GM23338 (cell line): ENCODE measurements at regions not wholly inside any gene's neighbourhood (a gene's known extent, or its start where the extent isn't known, plus 50 kb on each side); places are given as distances from the start of the nearest gene placed in this dataset.

Source experiments
- ATAC-seq: fragments of 200-7000 bp; cut with Tn5 transposase; 3 replicates; pipeline ENCODE4 v1.9.1; 2020
- DNase-seq: peaks from one replicate; pipeline ENCODE4 v3.0.0-alpha.2; 2015; ENCODE audit warnings: low spot score
- H2AFZ ChIP-seq: fragments of 200-600 bp; sonication (generic); 2 replicates; pipeline ENCODE4 v1.8.0; 2016; ENCODE audit warnings: antibody characterized with exemption, mild to moderate bottlenecking, moderate library complexity
- H3F3A ChIP-seq: fragments of 200-600 bp; sonication (generic); replicated peaks from 2 replicates; pipeline ENCODE4 v1.8.0; 2017; ENCODE audit warnings: antibody characterized with exemption, mixed run types, low read depth
- H3K27ac ChIP-seq: fragments of 200-600 bp; sonication (generic); 2 replicates; pipeline ENCODE4 v1.6.1; 2016; ENCODE audit warnings: low read depth
- H3K27me3 ChIP-seq: fragments of 200-600 bp; sonication (generic); 2 replicates; pipeline ENCODE4 v1.8.0; 2016; ENCODE audit warnings: mild to moderate bottlenecking, mixed run types, moderate library complexity; ENCODE audit not compliant: insufficient read depth
- H3K36me3 ChIP-seq: fragments of 200-600 bp; sonication (generic); 2 replicates; pipeline ENCODE4 v1.8.0; 2016; ENCODE audit warnings: mild to moderate bottlenecking; ENCODE audit not compliant: insufficient read depth
- H3K4me1 ChIP-seq: fragments of 200-600 bp; sonication (generic); 2 replicates; pipeline ENCODE4 v1.8.0; 2016; ENCODE audit warnings: mild to moderate bottlenecking, moderate library complexity; ENCODE audit not compliant: insufficient read depth
- H3K4me2 ChIP-seq: fragments of 200-600 bp; sonication (generic); 2 replicates; pipeline ENCODE4 v1.7.1; 2017; ENCODE audit warnings: mixed run types
- H3K4me3 ChIP-seq: fragments of 200-600 bp; sonication (generic); 2 replicates; pipeline ENCODE4 v1.6.1; 2016; ENCODE audit warnings: mixed run types
- H3K79me2 ChIP-seq: fragments of 200-600 bp; sonication (generic); replicated peaks from 2 replicates; pipeline ENCODE4 v1.8.0; 2017; ENCODE audit warnings: mild to moderate bottlenecking; ENCODE audit not compliant: insufficient read depth
- H3K9me2 ChIP-seq: fragments of 200-600 bp; sonication (generic); 2 replicates; pipeline ENCODE4 v1.8.0; 2017; ENCODE audit not compliant: insufficient read depth
- H4K20me1 ChIP-seq: fragments of 200-600 bp; sonication (generic); replicated peaks from 2 replicates; pipeline ENCODE4 v1.8.0; 2017; ENCODE audit warnings: mild to moderate bottlenecking; ENCODE audit not compliant: insufficient read depth
- H3K27ac Mint-ChIP-seq: 2 replicates; pipeline ENCODE4 v1.8.0; 2020; ENCODE audit warnings: inconsistent platforms, mild to moderate bottlenecking, moderate library complexity, mixed read lengths
- H3K27me3 Mint-ChIP-seq: 3 replicates; pipeline ENCODE4 v1.8.0; 2022; ENCODE audit warnings: low read depth, mild to moderate bottlenecking, moderate library complexity, mixed read lengths, inconsistent platforms; ENCODE audit not compliant: insufficient read depth, poor library complexity
- H3K36me3 Mint-ChIP-seq: 3 replicates; pipeline ENCODE4 v1.8.0; 2021; ENCODE audit warnings: low read depth, mild to moderate bottlenecking, inconsistent platforms, moderate library complexity, mixed read lengths
- H3K4me1 Mint-ChIP-seq: 3 replicates; pipeline ENCODE4 v1.8.0; 2020; ENCODE audit warnings: mild to moderate bottlenecking, inconsistent platforms, mixed read lengths
- H3K4me3 Mint-ChIP-seq: 3 replicates; pipeline ENCODE4 v1.8.0; 2021; ENCODE audit warnings: moderate library complexity, mild to moderate bottlenecking, inconsistent platforms, mixed read lengths
- H3K9me3 Mint-ChIP-seq: 3 replicates; pipeline ENCODE4 v1.8.0; 2020; ENCODE audit warnings: moderate library complexity, mild to moderate bottlenecking, inconsistent platforms, mixed read lengths
- ETS1 ChIP-seq: IDR thresholded peaks from 2 replicates; pipeline ENCODE4 v1.6.1; 2016; ENCODE audit warnings: antibody characterized with exemption
- EZH2 ChIP-seq: fragments of 200-600 bp; sonication (generic); IDR thresholded peaks from one replicate; pipeline ENCODE4 v1.8.0; 2017; ENCODE audit warnings: antibody characterized with exemption, mild to moderate bottlenecking, low read depth; ENCODE audit not compliant: unreplicated experiment
- NANOG ChIP-seq: IDR thresholded peaks from 2 replicates; pipeline ENCODE4 v1.6.1; 2016; ENCODE audit warnings: antibody characterized with exemption, borderline replicate concordance
- REST ChIP-seq: IDR thresholded peaks from one replicate; pipeline ENCODE4 v1.6.1; 2018; ENCODE audit warnings: antibody characterized with exemption; ENCODE audit not compliant: unreplicated experiment
- STAT1 ChIP-seq: IDR thresholded peaks from one replicate; pipeline ENCODE4 v1.6.1; 2016; ENCODE audit warnings: antibody characterized with exemption; ENCODE audit not compliant: unreplicated experiment
- ZNF114 ChIP-seq: fragments of 250-450 bp; sonication (Bioruptor Pico); IDR thresholded peaks from 2 replicates; pipeline ENCODE4 v1.5.0; 2020; ENCODE audit warnings: mild to moderate bottlenecking, moderate library complexity
- ZNF462 ChIP-seq: fragments of 250-450 bp; sonication (Bioruptor Pico); IDR thresholded peaks from 2 replicates; pipeline ENCODE4 v1.5.0; 2020; ENCODE audit warnings: mild to moderate bottlenecking, moderate library complexity

- TF ChIP-seq ZNF462 (CRISPR knock-in tag) (no peak), REST (no peak), ETS1 (no peak), STAT1 (no peak), ZNF114 (CRISPR knock-in tag) (no peak)
These were observed 204.7 kb upstream of the RGS18 start (continued) for GRCh38 chr1:191953526-191953925.

- Histone ChIP-seq H3K79me2 (no peaks in the 10 kb centered on the region), H2AFZ (no peak overlapping the region), H3K36me3 (no peaks in the 10 kb centered on the region), H4K20me1 (no peaks in the 10 kb centered on the region), H3K4me3 (no peak overlapping the region), H3K4me2 (no peak overlapping the region), H3K27ac (no peak overlapping the region), H3K9me2 (no peaks in the 10 kb centered on the region), H3F3A (no peaks in the 10 kb centered on the region), H3K4me1 (no peaks in the 10 kb centered on the region), H3K27me3 (no peaks in the 10 kb centered on the region)
- Mint-ChIP-seq H3K4me3 (no peak overlapping the region), H3K27ac (no peak overlapping the region), H3K9me3 (no peaks in the 10 kb centered on the region), H3K4me1 (no peaks in the 10 kb centered on the region; the same call in 2 of the 3 replicates), H3K27me3 (no peaks in the 10 kb centered on the region), H3K36me3 (no peaks in the 10 kb centered on the region)
- DNase-seq (no peak), ATAC-seq (no peak)
- no peak for TF ChIP-seq NANOG
- TF ChIP-seq EZH2, result no peak
These were observed 198.4 kb upstream of the RGS18 start for GRCh38 chr1:191959856-191960255.
